ENCODE measurements at regions not wholly inside any gene's neighbourhood (a gene's known extent, or its start where the extent isn't known, plus 50 kb on each side); places are given as distances from the start of the nearest gene placed in this dataset.

DNA sequence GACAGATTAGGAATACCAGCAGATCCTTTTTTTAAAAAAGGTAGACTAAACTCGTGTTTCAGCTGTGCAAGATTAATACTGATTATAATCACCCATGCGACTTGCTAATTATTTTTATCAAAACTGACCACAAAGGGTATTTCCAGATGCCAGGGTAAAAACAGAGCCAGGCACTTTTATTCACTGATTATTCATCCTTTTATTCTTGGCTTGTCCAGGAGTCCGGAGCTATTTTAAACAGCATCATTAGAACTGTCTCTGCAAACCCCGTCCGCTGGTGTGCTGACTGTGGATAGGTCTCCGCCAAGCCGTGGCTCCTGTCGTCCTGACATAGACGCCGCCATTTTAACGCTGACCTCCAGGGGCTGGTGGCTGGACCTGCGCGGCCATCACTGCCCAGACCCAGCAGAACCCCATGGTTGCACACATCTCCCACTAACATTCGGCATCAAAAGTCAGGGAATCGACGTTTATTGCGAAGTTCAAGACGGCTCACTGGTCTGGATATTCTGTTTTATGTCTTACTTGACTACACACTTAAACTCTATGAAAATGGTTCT lies 364.8 kb downstream of the THBS2 start:
- H3K4me1 ChIP-seq (ENCODE audit: control insufficient read depth, insufficient read depth, low read length, poor library complexity, severe bottlenecking), result peaks cover 2% of the 10 kb centered on the region
- no peak overlapping the region for H3K4me3 ChIP-seq (ENCODE audit: extremely low read depth, insufficient read depth, low read length, poor library complexity, severe bottlenecking)
- no peak overlapping the region for H3K27ac ChIP-seq (ENCODE audit: low read depth, low read length, severe bottlenecking)
- H3K36me3 ChIP-seq (ENCODE audit: control insufficient read depth, insufficient read depth, low read length), result no peaks in the 10 kb centered on the region
- H3K9me3 ChIP-seq (ENCODE audit: control insufficient read depth, low read length), result no peaks in the 10 kb centered on the region
- 89 to 96% methylated on average over 12 to 13 of the region's 18 CpGs for WGBS, 2 experiments (ENCODE audit: insufficient coverage in 2 of 2)

DNA sequence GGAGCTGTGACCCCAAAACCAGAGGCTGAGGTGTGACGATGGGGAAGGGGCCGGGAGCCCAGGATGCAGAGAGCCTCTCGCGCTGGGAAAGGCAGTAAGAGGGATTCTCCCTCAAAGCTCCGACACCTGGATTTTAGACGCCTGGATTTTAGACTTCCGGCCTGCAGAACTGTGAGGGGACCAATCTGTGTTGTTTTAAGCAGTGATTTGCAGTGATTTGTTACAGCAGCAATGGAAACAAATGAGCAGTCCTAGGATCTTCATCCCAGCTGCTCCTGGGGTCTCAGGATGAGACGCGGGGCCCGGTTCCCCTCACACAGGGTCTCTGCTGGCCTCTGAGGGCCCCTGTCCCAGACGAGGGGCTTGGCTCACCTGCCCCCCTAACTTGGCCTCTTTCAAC lies 365.5 kb downstream of the THBS2 start:
- no peak overlapping the region for H3K4me3 ChIP-seq (ENCODE audit: extremely low read depth, insufficient read depth, low read length, poor library complexity, severe bottlenecking)
- peaks cover 2% of the 10 kb centered on the region for H3K4me1 ChIP-seq (ENCODE audit: control insufficient read depth, insufficient read depth, low read length, poor library complexity, severe bottlenecking)
- H3K27ac ChIP-seq (ENCODE audit: low read depth, low read length, severe bottlenecking), result no peak overlapping the region
- WGBS, 2 experiments (ENCODE audit: insufficient coverage in 2 of 2), result 87 to 92% methylated on average over 8 to 11 of the region's 11 CpGs
- H3K36me3 ChIP-seq (ENCODE audit: control insufficient read depth, insufficient read depth, low read length), result no peaks in the 10 kb centered on the region
- H3K9me3 ChIP-seq (ENCODE audit: control insufficient read depth, low read length), result no peaks in the 10 kb centered on the region

DNA sequence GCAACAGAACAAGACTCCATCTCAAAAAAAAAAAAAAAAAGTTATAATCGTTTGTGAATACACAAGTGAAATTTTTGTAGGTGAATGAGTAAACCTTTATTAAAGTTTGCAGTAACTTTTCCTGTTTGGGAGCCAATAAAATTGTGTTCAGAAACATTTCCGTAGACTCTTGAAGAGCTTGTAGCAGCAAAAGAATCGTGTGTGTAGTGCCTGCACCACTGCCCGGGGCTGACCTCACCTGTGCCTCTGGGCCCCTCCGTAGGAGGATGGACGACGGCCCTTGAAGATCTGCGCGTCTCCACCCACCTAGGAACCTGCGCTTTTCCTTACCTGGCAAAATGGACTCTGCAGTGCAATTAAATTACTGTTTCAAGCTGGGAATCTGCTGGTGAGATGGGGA lies 366.0 kb downstream of the THBS2 start:
- H3K9me3 ChIP-seq (ENCODE audit: control insufficient read depth, low read length), result no peaks in the 10 kb centered on the region
- no peaks in the 10 kb centered on the region for H3K36me3 ChIP-seq (ENCODE audit: control insufficient read depth, insufficient read depth, low read length)
- WGBS, 2 experiments (ENCODE audit: insufficient coverage in 2 of 2), result 92 to 93% methylated on average over 9 of the region's 10 CpGs
- no peak overlapping the region for H3K4me3 ChIP-seq (ENCODE audit: extremely low read depth, insufficient read depth, low read length, poor library complexity, severe bottlenecking)
- no peak overlapping the region for H3K27ac ChIP-seq (ENCODE audit: low read depth, low read length, severe bottlenecking)
- peaks cover 2% of the 10 kb centered on the region for H3K4me1 ChIP-seq (ENCODE audit: control insufficient read depth, insufficient read depth, low read length, poor library complexity, severe bottlenecking)

- H3K4me3 ChIP-seq (ENCODE audit: extremely low read depth, insufficient read depth, low read length, poor library complexity, severe bottlenecking), result no peak overlapping the region
- WGBS, 2 experiments (ENCODE audit: insufficient coverage in 2 of 2), result 96 to 99% methylated on average over 10 of the region's 12 CpGs
- H3K4me1 ChIP-seq (ENCODE audit: control insufficient read depth, insufficient read depth, low read length, poor library complexity, severe bottlenecking), result peaks cover 2% of the 10 kb centered on the region
- no peaks in the 10 kb centered on the region for H3K9me3 ChIP-seq (ENCODE audit: control insufficient read depth, low read length)
- H3K36me3 ChIP-seq (ENCODE audit: control insufficient read depth, insufficient read depth, low read length), result no peaks in the 10 kb centered on the region
- no peak overlapping the region for H3K27ac ChIP-seq (ENCODE audit: low read depth, low read length, severe bottlenecking)
Observed at GRCh38 chr6:168886964-168887363, 366.7 kb downstream of the THBS2 start.

- H3K27ac ChIP-seq (ENCODE audit: low read depth, low read length, severe bottlenecking), result no peak overlapping the region
- no peaks in the 10 kb centered on the region for H3K9me3 ChIP-seq (ENCODE audit: control insufficient read depth, low read length)
- H3K4me3 ChIP-seq (ENCODE audit: extremely low read depth, insufficient read depth, low read length, poor library complexity, severe bottlenecking), result no peak overlapping the region
- peaks cover 2% of the 10 kb centered on the region for H3K4me1 ChIP-seq (ENCODE audit: control insufficient read depth, insufficient read depth, low read length, poor library complexity, severe bottlenecking)
- WGBS, 2 experiments (ENCODE audit: insufficient coverage in 2 of 2), result 97% methylated on average over 33 to 42 of the region's 51 CpGs
- no peaks in the 10 kb centered on the region for H3K36me3 ChIP-seq (ENCODE audit: control insufficient read depth, insufficient read depth, low read length)
Observed at GRCh38 chr6:168885751-168886742, 367.6 kb downstream of the THBS2 start.

- WGBS, 2 experiments (ENCODE audit: insufficient coverage in 2 of 2), result 88 to 92% methylated on average over 7 to 8 of the region's 9 CpGs
- no peak overlapping the region for H3K4me3 ChIP-seq (ENCODE audit: extremely low read depth, insufficient read depth, low read length, poor library complexity, severe bottlenecking)
- H3K4me1 ChIP-seq (ENCODE audit: control insufficient read depth, insufficient read depth, low read length, poor library complexity, severe bottlenecking), result peaks cover 2% of the 10 kb centered on the region
- no peaks in the 10 kb centered on the region for H3K36me3 ChIP-seq (ENCODE audit: control insufficient read depth, insufficient read depth, low read length)
- H3K27ac ChIP-seq (ENCODE audit: low read depth, low read length, severe bottlenecking), result no peak overlapping the region
- no peaks in the 10 kb centered on the region for H3K9me3 ChIP-seq (ENCODE audit: control insufficient read depth, low read length)
Observed at GRCh38 chr6:168885196-168885595, 368.4 kb downstream of the THBS2 start.

DNA sequence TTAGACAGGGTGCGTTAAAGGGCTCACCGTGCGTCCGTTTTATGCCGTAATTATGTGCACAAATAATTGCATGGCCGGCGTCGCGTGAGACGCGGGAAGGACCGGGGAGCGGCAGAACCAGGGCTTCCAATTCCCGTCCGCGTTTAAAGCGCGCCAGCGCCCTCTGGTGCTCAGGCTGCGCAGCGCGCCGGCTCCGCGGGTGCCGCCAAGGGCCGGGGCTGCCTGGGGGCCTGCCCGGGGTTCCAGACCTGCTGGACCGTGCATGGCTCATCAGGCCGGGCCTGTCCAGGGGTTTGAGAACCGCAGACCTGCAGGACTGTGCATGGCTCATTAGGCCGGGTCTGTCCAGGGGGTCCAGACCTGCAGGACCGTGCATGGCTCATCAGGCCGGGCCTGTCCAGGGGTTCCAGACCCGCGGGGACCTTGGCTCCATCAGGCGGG lies 369.0 kb downstream of the THBS2 start:
- Histone ChIP-seq H3K4me3 (ENCODE audit: extremely low read depth, insufficient read depth, low read length, poor library complexity, severe bottlenecking) (no peak overlapping the region), H3K4me1 (ENCODE audit: control insufficient read depth, insufficient read depth, low read length, poor library complexity, severe bottlenecking) (peaks cover 2% of the 10 kb centered on the region), H3K9me3 (ENCODE audit: control insufficient read depth, low read length) (no peaks in the 10 kb centered on the region), H3K36me3 (ENCODE audit: control insufficient read depth, insufficient read depth, low read length) (no peaks in the 10 kb centered on the region), H3K27ac (ENCODE audit: low read depth, low read length, severe bottlenecking) (no peak overlapping the region)
- 21 to 30% methylated on average over 29 to 37 of the region's 37 CpGs for WGBS, 2 experiments (ENCODE audit: insufficient coverage in 2 of 2)

DNA sequence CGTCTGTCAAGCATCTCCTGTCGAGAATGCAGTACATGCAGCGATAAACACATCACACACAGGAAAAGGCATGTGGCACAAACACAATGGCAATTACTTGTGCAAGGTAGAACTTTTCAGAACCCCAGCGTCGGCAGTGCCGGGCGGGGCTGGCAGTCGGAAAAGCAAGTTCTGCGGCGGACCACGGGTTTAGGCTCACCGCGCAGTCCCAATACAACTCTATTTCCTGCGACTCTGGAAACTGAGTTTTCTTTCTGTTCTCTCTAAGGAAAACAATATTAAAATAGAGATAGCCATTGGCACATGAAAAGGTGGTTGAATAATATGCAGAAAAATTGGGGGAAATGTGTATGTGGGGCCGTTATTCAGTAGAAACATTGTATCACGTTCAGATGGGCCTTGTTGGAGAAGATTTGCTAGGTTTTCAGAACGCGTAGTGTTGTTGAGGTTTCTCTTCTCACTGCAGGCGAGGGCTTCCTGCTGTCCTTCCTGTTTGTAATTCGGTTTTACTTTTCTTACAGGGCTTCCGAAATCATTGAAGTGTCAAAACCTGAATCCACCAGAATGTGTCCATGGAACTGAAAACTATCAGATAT lies 369.5 kb downstream of the THBS2 start:
- Histone ChIP-seq H3K9me3 (ENCODE audit: control insufficient read depth, low read length) (no peaks in the 10 kb centered on the region), H3K27ac (ENCODE audit: low read depth, low read length, severe bottlenecking) (no peak overlapping the region), H3K36me3 (ENCODE audit: control insufficient read depth, insufficient read depth, low read length) (no peaks in the 10 kb centered on the region), H3K4me1 (ENCODE audit: control insufficient read depth, insufficient read depth, low read length, poor library complexity, severe bottlenecking) (peaks cover 2% of the 10 kb centered on the region), H3K4me3 (ENCODE audit: extremely low read depth, insufficient read depth, low read length, poor library complexity, severe bottlenecking) (no peak overlapping the region)
- 83 to 91% methylated on average over 17 of the region's 21 CpGs for WGBS, 2 experiments (ENCODE audit: insufficient coverage in 2 of 2)

GRCh38 chr6:168883410-168884049 lies 370.1 kb downstream of the THBS2 start:
- no peak overlapping the region for H3K27ac ChIP-seq (ENCODE audit: low read depth, low read length, severe bottlenecking)
- H3K9me3 ChIP-seq (ENCODE audit: control insufficient read depth, low read length), result no peaks in the 10 kb centered on the region
- no peaks in the 10 kb centered on the region for H3K36me3 ChIP-seq (ENCODE audit: control insufficient read depth, insufficient read depth, low read length)
- peaks cover 2% of the 10 kb centered on the region for H3K4me1 ChIP-seq (ENCODE audit: control insufficient read depth, insufficient read depth, low read length, poor library complexity, severe bottlenecking)
- no peak overlapping the region for H3K4me3 ChIP-seq (ENCODE audit: extremely low read depth, insufficient read depth, low read length, poor library complexity, severe bottlenecking)
- 95 to 97% methylated on average over 10 to 11 of the region's 13 CpGs for WGBS, 2 experiments (ENCODE audit: insufficient coverage in 2 of 2)

DNA sequence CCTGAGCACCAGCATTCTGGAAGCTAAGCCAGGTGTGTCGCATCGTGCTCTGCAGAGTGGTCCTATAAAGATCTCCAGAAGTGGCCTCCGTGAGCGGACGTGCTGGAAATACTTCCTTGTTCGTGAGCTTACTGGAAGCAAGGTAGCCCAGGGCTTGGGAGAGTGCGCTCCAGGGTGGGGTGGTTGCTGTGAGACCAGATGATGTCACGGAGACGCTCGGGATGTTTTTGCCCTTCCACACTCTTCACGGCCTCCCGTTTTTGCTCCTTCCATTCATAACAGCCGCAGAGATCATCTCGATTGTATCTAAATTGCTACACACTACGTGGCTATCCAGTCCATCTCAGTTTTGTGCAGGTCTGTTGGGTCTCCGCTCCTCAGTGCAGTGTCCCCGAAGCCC lies 373.4 kb downstream of the THBS2 start:
- 83 to 84% methylated on average over 17 of the region's 17 CpGs for WGBS, 2 experiments (ENCODE audit: insufficient coverage in 2 of 2)
- H3K4me1 ChIP-seq (ENCODE audit: control insufficient read depth, insufficient read depth, low read length, poor library complexity, severe bottlenecking), result no peaks in the 10 kb centered on the region

More for the DNA sequence above, 373.4 kb downstream of the THBS2 start:
- H3K4me3 ChIP-seq (ENCODE audit: extremely low read depth, insufficient read depth, low read length, poor library complexity, severe bottlenecking), result no peak overlapping the region
- no peak overlapping the region for H3K27ac ChIP-seq (ENCODE audit: low read depth, low read length, severe bottlenecking)
- H3K36me3 ChIP-seq (ENCODE audit: control insufficient read depth, insufficient read depth, low read length), result no peaks in the 10 kb centered on the region
- no peaks in the 10 kb centered on the region for H3K9me3 ChIP-seq (ENCODE audit: control insufficient read depth, low read length)

All from mesodermal cell (in vitro differentiated cells).